GM13977 (cell line): ENCODE measurements at regions not wholly inside any gene's neighbourhood (a gene's known extent, or its start where the extent isn't known, plus 50 kb on each side); places are given as distances from the start of the nearest gene placed in this dataset.

Experiments used
- DNase-seq: peaks from one replicate; pipeline ENCODE4 v3.0.0; 2012; ENCODE audit warnings: low spot score
- in situ Hi-C: fragments of 300-500 bp; cut with MboI; formaldehyde crosslinking; loops from one replicate; pipeline ENCODE4 v1.12.0; 2022; ENCODE audit warnings: low sequenced_read_pairs, low pct_unique_long_range_greater_than_20kb, mixed read lengths, inconsistent platforms; ENCODE audit not compliant: unreplicated experiment
- TF ChIP-seq, protein P1 (sequence below): IDR thresholded peaks from 2 replicates; pipeline ENCODE4 v1.5.1; 2012; ENCODE audit warnings: mild to moderate bottlenecking, control low read depth; ENCODE audit not compliant: insufficient read depth; ENCODE audit errors: extremely low read depth, missing control alignments

GRCh38 chr6:1547785-1548184, 61.9 kb upstream of the FOXC1 start:
- no peak for DNase-seq
- in situ Hi-C loops: no loop called here
- TF ChIP-seq, protein P1, sequence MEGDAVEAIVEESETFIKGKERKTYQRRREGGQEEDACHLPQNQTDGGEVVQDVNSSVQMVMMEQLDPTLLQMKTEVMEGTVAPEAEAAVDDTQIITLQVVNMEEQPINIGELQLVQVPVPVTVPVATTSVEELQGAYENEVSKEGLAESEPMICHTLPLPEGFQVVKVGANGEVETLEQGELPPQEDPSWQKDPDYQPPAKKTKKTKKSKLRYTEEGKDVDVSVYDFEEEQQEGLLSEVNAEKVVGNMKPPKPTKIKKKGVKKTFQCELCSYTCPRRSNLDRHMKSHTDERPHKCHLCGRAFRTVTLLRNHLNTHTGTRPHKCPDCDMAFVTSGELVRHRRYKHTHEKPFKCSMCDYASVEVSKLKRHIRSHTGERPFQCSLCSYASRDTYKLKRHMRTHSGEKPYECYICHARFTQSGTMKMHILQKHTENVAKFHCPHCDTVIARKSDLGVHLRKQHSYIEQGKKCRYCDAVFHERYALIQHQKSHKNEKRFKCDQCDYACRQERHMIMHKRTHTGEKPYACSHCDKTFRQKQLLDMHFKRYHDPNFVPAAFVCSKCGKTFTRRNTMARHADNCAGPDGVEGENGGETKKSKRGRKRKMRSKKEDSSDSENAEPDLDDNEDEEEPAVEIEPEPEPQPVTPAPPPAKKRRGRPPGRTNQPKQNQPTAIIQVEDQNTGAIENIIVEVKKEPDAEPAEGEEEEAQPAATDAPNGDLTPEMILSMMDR: no peak

- in situ Hi-C loops: no loop called here
- DNase-seq: no peak
- TF ChIP-seq, protein P1: no peak
Measured at GRCh38 chr6:1551249-1551648, 58.5 kb upstream of the FOXC1 start.

DNA sequence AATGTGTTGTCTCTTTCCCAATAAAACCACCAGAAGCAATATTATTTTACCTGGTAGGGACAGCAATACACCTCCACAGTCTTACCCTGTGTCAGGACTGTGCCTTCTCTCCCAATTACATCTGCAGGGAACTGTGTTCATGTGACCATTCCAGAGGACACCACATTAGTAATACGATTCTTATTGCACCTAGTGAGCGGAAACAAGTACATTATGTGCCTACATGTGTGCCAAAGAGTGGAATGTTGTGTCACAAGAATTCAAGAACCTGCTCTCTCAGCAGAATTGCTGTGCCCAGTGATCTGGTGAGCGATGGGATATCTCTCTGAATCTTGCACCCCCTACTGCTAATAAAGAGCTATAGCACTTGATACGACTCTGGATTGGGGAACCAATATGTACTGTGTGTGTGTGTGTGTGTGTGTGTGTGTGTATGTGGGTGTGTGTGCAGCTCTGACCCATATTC, 57.4 kb upstream of the FOXC1 start:
- TF ChIP-seq, protein P1: peak; percentile 39
- in situ Hi-C loops: no loop called here
- DNase-seq: peak; percentile 72

DNA sequence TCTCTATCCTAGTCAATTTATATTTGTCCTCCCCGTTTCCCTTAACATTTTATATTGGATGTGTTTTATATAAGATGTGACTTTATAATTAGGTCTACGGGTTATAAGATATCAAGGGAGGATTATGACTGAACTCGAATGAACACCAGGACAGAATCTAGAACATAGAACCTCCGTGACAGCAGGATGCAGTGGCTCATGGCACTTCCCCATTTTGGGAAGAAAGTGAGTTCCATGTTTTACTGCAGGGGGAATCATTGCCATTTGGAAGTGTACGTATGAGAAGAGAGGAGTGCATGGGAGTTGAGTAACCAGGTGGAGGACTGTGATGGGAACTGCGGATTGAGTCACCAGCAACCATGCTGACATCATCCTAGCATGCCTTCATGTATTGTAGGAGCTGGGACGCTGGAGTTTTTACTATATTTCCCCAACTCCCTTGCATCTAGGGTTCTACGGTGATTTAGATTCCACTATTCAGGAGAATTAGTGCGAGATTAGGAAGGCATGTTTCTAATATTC, 56.1 kb upstream of the FOXC1 start:
- in situ Hi-C loops: no loop called here
- TF ChIP-seq, protein P1: no peak
- DNase-seq: no peak

DNA sequence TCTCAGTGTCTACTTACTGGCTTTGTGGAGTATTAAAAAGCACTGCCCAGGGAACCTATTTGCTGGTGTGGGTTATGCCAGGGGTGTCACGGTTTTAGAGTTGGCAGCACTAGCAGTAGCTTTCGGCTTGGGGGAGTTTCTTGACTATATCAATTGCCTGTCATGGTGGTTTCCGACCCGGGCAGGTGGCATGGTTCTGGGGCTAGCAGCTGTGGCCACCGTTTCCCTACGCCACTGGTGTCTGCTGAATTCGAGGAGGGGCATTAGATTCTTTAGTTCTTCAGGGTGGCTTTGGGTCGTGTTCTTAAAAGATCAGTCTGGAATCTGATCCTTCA, 55.6 kb upstream of the FOXC1 start:
- in situ Hi-C loops: no loop called here
- no peak for DNase-seq
- TF ChIP-seq, protein P1: no peak

DNA sequence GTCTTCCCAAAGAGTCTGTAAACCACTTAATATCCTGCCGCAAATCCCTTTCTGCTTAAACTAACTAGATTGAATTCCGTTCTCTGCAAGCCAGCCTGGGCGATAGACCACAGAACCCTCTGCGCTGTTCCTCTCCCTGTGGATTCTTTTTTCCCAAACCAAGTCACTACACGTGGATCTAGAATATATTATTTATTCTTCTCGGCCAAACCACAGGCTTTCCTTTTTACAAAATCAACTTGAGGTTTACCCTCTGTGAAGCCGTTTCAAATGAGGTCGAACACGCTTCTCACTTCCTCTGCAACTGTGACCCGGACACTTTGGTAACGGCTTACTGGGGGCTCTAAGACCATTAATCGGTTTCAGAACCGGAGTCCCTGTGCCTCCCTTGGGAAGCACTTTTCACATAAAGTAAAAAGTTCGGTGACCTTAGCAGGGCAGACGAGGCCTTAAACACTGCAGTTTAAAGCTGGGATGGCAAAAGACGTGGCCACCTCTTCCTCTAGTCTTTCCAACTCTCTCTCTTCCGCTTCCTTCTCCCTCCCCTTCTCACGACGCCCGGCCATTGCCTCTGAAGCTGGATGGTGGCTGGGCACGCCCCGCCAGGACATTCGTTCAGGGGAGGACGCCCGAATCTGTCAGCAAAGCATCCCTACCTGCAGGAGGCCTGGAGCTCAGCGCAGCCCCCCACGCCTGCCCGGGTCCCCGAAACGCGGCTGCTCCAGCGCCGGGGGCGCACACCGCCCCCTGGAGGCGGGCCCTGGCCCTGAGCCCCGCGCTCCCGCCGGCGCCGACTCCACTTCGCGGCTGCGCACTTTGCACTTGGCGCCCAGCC, 55.0 kb upstream of the FOXC1 start:
- in situ Hi-C loops: no loop called here
- DNase-seq: peak; percentile 76
- TF ChIP-seq, protein P1: peak; percentile 57

DNA sequence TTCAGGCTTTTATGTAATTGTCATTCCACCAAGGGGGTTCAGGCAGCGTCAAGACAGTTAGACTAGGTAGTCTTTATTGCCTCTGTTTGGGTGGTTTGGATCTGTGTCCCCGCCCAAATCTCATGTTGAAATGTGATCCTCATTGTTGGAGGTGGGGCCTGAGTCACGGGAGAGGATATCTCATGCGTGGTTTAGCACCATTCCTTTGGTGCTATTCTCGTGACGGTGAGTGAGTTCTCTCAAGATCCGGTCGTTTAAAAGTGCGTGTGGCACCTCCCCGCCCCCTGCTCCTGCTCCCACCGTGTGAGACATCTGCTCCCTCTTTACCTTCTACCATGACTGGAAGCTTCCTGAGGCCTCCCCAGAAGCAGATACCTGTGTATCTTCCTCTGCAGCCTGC, 51.3 kb upstream of the FOXC1 start:
- in situ Hi-C loops: no loop called here
- DNase-seq: no peak

More for the DNA sequence above, 51.3 kb upstream of the FOXC1 start:
- TF ChIP-seq, protein P1: no peak
